NCI-H510A treated with DMSO at 0.1 percent for 48 hours (cell line): ENCODE measurements at regions not wholly inside any gene's neighbourhood (a gene's known extent, or its start where the extent isn't known, plus 50 kb on each side); places are given as distances from the start of the nearest gene placed in this dataset.

ENCODE experiments used
- DNase-seq: peaks from one replicate; lab custom pipeline; 2025; lab: John Stamatoyannopoulos, UW

DNA sequence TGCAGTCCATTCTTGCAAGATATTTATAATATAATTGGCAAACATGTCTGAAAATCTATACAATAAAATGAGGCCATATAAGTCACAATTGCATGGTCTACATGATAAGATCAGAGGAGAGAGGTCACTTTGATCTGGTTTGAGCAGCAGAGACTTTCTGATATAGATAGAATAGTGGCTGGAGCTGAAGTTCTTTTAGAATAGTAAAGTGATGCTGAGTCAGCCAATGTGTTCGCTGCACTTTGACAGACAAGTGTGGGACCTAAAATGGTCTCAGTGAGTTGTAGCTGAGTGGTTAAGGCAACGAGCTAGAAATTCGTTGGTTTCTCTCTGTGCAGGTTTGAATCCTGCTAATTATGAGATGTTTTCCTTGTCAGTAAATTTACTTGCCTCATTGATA lies 257.0 kb upstream of the C11orf87 start:
- no peak for DNase-seq

DNA sequence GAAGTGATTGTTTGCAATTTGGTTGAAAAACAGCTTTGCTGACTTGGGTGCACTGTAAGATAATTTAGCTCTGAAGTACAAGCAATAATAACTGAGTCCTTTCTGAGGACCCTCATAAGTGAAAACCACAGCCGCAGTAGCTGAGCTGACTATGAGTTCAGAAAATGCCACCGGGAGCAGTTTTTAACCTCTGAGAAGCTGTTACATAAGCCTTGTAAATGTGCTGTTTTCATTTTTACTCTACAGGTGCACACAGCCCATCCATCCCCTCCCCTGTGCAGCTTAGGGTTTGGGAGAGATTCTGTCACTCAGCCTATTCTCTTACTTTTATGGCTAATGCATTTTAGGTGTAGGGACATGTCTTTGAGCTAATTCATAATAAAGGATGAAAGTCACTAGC lies 255.5 kb upstream of the C11orf87 start:
- no peak for DNase-seq

DNA sequence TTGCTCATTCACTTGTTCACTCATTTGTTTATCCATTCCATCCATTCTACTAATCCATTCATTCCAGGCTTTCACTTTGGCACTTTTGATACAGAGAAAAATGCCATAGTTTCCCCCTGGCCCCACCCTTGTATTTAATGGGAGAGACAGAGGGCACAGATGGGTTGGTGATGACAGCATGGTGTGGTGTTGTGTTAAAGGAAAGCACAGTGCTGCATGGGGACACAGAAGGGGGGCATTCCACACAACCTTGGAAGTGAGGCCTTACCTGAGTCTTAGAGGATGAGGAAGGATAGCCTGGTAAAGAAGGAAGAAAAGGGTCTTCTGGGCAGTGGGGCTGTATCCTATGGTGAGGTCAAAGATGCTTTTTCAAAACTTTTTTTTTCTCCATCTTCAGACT lies 248.5 kb upstream of the C11orf87 start:
- no peak for DNase-seq

DNA sequence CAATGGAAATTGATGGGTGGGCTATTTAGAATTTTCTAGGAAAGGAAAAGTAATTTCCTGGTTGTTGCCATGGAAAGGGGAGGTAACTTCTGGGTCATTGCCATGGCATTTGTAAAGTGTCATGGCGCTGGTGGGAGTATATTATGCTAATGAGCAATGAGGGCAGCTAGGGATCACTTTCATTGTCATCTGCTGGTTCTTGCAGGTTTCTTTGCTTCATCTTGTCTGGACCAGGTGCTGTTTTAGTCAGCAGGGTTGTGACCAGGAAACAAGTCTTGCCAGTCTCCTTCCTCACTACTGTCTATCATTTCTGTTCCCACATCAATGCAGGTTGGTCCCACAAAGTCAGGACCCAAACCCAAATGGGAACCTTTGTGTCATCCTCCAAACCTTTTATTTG lies 237.6 kb upstream of the C11orf87 start:
- no peak for DNase-seq

DNA sequence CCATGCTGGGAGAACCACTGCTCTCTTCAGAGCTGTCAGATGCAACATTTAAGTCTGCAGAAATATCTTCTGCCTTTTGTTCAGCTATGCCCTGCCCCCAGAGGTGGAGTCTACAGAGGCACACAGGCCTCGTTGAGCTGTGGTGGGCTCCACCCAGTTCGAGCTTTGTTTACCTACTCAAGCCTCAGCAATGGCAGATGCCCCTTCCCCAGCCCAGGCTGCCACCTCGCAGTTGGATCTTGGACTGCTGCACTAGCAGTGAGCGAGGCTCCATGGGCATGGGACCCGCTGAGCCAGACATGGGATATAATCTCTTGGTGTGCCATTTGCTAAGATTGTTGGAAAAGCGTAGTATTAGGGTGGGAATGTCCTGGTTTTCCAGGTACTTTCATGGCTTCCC lies 229.1 kb upstream of the C11orf87 start:
- DNase-seq = no peak

DNA sequence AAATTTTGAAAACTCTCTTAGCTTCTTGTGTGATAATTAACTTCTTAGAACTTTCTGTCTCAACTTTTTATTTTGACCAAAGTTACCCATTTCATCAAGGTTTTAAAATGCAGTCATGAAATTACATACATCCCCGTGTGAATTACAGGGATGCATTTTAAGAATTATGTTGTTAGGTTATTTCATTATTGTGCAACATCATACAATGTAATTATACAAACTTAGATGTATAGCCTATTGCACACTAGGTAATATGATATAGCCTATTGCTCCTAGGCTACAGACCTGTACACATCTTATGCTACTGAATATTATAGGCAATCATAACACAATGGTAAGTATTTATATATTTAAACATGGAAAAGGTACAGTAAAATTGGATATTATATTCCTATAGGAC lies 228.1 kb upstream of the C11orf87 start:
- DNase-seq = no peak

DNA sequence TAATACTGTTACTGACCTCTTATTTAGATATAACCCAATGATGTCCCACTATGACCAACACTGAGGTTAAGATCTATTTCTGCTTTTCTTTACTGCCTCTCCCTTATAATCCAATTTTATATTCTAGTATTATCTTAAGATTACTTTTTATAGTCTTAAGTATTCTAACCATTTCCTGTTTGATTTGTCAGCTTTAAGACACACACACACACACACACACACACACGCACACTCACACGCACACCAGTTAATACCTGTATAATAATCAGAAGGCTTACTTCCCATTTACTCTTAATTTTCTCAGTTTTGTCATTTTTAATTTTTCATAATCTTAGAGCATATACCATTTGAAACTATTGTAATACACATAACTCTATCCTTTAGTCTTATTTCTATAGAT lies 226.0 kb upstream of the C11orf87 start:
- no peak for DNase-seq

DNA sequence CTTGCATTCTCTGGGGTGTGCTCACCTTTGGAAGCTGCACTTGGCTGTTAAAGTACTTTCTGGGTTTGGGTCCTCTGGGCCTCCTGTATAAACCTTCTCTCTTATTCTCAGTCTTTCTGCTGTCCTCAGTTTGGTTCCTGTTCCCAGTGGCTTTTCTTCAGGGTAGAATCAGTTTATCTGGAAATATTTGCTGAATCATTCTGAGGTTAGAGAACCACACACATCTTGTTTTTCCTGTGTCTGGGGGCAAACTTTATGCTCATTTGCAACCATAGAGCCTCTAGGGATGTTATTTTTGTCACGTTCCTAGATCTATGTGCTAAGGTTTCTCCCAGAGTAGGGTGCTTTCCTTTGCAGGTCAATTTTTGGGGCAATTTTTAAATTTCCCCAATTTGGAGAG lies 224.3 kb upstream of the C11orf87 start:
- no peak for DNase-seq

DNA sequence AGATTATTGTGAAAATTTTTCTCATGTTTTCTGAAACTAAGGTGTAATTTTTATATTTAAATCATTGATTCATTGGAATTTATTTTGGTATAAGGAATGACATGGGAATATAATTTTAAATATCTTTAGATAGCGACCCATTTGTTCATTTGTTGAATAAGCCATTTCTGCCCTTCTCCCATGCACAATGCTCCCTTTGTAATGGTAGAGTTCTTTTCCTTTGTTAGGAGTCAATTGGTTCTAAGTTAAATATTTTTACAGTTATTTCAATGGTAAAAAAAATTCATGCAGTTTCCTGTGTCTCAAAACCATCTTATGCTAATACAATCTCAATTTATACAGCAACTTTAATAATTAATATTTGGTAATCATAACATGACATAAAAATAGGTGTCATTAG lies 218.8 kb upstream of the C11orf87 start:
- no peak for DNase-seq

DNA sequence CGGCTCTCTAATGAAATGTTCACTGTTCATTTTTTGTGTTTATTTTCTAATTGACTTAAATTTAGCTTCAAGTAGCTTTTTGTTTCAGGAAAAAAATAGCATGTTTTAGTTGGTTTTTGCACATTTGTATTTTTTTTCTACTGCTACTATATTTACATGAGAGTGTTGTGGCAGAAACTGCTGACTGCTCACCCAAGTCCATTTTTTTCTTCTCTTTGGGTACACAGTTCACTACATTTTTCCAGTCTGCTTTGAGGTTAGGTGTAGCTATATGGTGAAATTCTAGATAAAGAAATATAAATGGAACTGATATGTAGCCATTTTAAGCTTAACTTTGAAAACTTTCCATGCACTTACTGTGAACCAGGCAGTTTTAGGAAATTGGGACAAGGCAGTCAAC lies 216.7 kb upstream of the C11orf87 start:
- no peak for DNase-seq

DNA sequence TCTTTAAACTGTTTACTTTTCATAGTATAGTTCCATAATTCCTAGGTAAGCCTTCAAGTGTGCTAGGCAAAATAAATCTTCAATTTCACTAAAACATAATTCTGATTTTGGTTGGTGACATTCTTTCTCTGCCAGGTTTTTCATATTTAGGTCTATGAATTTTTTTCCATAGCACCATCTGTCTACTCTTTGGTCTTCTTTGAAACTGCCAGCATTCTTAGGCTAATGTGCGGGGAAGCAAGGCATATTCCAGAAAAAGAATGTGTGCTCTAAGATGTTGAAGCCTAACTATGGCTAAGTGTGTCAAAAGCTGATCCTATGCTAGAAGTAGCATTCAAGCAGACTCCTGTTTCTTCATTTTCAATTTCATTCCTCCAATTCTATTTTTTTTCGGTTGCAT lies 213.9 kb upstream of the C11orf87 start:
- DNase-seq = no peak

DNA sequence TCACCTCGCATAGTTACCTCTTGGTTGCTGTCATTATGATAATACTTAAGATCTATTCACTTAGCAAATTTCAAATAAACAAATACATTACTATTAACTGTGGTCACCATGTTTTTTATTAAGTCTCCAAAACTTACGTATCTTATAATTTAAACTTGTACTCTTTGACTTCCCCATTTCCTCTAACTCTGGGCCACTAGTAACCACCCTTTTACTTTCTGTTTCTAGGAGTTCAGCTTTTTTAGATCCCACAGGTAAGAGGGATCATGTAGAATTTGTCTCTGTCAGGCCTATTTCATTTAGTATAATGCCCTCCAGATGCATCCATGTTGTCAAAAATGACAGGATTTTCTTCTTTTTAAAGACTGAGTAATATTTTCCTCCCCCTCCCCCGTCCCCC lies 212.4 kb upstream of the C11orf87 start:
- DNase-seq = no peak

DNA sequence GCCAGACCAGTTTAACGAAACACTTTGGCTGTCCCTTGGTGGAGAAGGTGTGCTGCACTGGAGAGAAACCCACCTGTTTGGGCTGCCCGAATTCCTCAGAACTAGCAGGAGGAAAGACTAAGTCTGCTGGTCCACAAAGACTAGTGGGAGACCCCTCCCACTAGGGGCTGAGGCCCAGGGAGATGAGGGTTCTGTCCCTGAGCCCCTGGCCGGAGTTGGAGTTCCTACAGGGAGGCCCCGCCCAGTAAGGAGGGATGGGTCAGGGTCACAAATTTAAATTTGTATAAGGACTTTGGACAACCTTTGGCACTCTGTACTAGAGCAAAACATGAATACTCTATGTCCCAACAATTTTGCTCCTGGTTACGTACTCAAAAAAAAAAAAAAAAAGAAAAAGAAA lies 200.8 kb upstream of the C11orf87 start:
- DNase-seq = no peak

DNA sequence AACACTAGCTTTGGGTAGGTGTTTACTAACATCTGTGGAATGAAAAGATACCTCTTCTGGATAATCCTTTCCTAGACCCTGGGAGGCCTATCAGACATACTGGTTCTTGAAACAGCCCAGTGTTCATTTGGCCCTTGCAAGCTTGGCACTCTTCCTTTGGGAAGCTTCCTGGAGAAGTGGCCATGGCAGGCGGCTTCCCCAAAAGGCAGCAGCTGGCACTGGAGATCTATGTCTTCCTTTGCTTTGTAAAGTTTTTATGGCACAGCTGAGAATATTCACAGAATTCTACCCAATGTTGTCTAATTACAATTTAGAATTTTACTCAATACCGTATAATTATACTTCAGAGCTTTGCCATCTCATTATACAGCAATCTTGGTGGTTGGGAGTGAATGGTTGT lies 199.2 kb upstream of the C11orf87 start:
- DNase-seq = no peak

DNA sequence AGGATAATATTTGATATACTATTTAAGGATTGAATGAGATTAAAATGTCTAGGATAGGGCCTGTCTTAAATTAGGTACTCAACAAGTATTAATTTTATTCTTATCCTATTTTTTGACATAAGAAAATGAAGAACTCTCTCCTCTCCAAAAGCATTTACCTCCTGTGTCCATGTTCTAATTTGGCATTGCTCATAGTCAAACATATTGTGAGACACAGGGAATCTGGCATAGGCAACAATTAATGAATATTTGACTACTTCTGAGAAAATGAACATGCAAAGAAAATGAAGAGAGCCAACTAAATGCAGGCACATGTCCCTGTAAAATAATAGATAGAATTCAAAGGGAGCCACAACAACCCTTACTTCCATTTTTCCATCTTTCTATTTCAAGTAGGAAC lies 198.5 kb upstream of the C11orf87 start:
- no peak for DNase-seq

DNA sequence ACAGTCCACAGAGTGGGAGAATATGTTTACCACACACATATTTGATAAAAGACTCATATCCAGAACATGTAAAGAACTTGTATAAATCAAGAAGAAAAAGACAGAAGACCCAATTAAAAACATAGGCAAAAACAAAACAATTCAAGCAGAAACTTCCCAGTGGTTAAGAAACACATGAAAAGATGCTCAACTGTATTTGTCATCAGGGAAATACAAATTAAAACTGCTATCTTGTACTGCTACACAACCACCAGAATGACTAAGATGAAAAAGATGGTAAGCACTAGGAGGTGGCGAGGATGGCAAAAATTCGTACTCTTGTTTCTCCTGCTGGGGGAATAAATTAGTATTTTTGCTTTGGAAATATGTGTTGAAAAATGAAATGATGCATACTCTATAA lies 192.3 kb upstream of the C11orf87 start:
- DNase-seq = no peak

DNA sequence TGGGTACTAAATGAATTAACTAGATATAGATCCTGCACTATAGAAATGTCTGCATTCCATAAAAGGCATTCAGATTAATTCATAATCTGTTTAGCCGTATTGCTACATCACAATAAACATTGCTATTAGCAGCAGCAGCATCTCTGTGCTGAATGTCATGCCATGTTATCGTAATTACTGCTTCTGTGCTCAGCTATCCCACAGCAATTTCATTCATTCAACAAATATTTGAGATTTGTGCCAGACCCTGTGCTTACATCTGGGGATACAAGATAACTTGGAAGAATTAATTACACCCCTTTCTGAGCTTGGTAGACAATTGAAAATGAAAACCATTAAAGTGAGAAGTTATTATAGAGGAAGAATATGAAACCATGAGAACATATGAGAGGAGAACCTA lies 185.8 kb upstream of the C11orf87 start:
- no peak for DNase-seq

DNA sequence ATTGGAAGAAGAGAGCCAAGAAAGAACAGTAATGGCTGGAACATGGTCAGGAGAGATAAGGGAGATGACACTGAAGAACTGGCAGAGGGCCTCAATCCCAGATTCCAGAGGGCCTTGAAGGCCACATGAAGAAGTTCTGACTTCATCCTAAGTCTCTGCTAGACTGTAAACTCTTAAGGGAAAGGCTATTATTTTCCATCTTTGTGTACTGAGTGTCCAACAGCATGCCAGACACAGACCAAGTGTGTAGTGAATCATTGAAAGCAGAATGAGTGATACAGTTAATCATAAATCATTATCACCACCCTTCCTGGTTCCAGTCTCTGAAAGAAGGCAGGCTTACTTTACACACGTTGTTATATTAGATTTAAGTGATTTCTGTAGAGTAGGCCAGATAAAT lies 185.3 kb upstream of the C11orf87 start:
- no peak for DNase-seq

DNA sequence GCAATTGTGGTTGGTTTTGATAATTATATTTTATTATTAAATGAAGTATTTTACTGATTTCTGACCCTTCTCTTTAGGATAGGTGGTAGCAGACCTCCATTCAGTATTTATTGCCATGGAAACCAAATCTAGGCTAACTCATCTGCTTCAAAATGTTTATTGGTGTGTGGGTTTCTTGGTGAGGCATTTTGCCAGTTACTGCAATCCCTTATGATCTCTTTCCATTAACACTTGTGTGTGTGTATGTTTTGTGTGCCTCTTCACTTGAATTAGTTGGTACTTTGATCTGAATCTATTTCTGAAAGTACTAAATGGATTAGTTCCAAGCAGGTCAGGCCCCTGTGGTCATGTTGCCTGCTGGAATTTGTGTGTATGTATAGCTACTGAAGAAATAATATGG lies 184.4 kb upstream of the C11orf87 start:
- no peak for DNase-seq

DNA sequence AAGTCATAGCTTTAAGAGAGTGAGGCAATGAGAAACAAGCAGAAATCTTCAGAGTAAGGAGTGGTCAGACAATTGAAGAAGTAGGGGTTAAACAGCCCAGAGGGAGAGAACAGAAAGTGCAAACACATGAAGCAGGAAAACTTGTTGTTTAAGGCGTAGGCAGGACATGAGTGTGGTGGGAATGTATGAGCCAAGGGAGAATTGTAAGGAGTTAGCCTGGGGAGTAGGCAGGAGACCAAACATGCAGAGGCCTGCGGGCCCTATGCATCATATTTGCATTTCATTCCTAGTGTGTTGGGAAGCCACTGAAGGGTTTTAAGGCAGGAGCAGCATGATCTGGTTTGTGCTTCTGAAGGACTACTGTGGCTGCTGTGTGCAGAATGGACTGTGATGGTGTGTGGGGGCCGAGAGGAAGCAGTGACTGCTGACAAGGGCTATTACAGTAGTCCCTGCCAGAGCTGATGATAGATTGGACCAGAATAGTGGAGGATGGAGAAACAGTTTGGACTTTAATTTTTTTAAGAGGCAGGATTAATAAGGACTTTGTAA lies 179.9 kb upstream of the C11orf87 start:
- DNase-seq = no peak

DNA sequence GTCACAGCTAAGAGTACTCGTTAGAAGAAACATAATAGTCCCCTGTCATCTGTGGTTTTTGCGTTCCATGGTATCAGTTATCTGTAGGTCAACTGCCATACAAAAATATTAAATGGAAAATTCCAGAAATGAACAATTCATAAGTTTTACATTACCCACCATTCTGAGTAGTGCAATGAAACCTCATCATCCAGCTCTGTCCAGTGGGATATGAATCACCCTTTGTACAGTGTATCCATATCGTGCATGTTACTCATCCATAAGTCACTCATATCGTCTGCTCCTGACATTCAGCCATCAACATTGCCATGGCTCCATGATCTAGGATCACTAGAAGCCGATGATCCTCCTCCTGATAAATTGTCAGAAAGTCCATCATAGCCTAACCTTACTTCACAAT lies 174.9 kb upstream of the C11orf87 start:
- no peak for DNase-seq

DNA sequence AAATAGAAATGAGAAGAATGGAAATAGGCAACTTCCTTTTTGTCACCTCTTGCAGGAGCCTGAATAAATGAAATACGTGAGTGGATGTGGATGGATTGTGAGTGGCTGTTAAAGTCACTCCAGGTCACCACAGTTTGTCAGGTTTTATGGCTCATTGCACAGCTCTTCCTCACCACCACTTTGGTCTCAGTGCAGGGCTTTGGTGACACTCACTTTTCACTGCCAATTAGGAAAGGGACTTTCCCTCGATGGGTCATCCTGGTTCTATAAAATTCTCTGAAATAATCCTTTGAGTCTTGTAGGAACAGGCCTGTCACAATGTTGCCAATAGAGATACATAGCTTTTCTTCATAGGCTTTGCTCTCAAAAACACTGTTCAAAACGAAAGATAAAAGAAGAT lies 172.4 kb upstream of the C11orf87 start:
- DNase-seq = no peak

DNA sequence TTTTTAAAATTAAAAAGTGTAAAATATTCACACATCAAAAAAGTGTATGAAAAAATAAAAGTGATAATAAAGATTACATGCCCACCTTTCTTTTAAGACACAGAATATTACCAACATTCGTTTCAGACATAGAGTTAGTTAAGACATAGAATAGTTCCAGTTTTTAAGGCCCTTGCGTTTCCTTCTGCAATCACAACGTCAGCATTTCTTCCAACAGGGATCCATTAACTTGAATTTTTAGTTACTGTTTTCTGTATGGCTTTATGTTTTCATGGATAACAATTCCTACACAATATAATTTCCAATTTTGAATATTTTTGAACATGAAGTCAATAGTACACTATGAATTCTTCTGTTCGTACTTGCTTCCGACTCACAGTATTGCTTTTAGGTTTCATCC lies 170.8 kb upstream of the C11orf87 start:
- DNase-seq = no peak

DNA sequence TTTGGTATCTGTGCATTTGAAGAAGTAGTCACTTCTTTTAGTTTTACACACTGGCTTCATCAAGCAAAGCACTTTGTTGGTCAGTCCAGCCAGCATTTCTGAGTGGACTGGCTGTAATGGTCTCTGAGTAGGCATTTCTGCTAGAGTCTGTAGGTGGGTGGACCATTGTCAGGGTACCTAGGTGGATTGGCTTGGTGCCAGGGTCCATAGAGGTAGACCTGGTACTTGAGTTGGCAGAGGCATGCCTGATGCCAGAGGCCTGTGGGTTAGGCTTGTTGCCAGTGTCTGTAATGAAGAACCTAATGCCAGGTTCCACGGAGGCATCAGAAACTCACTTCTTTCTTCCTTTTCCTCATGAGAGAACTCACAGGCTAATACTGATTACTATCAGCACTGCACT lies 157.9 kb upstream of the C11orf87 start:
- DNase-seq = peak; percentile 73
